COLO668 (cell line): ENCODE measurements at regions not wholly inside any gene's neighbourhood (a gene's known extent, or its start where the extent isn't known, plus 50 kb on each side); places are given as distances from the start of the nearest gene placed in this dataset.
"Not testable (repeated sequence)": the region's sequence is repeated elsewhere in the genome, so short reads cannot be mapped to it uniquely, and the experiment has no call there.

Experiments used
- DNase-seq: peaks from one replicate; lab custom pipeline; 2025; ENCODE audit not compliant: unreplicated experiment; lab: John Stamatoyannopoulos, UW

DNA sequence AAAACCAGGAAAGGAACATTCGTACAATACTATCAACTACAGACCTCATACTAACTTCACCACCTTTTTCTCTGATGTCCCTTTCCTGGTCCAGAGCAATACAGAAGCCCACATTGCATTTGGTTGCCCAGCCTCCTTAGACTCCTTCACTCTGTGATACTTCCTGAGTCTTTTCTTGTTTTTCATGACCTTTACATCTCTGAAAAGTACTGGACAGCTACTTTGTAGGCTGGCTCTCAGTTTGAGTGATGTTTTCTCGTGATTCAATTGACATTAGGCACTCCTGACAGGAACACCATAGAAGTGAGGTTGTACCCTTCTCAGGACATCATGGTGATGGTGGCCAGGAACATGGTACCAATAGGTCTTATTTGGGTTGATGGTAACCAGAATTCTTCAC is 185.9 kb upstream of the SLC39A10 start:
- no peak for DNase-seq

DNA sequence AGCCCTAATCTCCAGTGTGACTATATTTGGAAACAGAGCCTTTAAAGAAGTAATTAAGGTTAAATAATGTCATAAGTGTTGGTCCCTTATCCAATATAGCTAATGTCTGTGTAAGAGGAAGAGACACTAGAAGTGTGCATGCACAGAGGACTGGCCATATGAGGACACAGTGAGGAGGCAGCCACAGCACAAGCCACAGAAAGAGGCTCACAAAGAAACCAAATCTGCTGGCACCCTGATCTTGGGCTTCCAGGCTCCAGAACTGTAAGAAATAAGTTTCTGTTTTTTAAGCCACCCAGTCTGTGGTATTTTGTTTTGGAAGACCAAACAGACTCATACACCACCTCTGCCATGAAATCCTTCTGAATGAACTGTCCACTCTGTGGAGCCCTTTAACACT is 186.4 kb upstream of the SLC39A10 start:
- no peak for DNase-seq

DNA sequence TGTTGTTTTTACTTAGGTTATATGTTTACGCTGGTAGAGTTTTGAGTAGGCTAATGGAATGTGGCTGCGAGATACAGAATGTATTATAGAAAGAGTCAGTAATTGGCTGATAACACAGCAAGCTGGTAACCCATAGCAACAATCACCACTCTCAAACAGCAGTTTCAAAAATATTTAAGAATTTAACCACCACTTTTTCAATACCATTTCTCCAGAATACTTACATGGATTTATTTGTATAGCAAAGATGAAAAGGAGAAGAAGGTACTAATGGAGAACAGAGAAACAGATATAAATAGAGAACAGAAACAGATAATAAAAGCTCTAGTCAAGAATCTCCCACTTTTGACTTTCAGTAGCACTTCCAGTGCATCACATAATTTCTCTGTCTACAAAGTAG is 188.3 kb upstream of the SLC39A10 start:
- DNase-seq: no peak

DNA sequence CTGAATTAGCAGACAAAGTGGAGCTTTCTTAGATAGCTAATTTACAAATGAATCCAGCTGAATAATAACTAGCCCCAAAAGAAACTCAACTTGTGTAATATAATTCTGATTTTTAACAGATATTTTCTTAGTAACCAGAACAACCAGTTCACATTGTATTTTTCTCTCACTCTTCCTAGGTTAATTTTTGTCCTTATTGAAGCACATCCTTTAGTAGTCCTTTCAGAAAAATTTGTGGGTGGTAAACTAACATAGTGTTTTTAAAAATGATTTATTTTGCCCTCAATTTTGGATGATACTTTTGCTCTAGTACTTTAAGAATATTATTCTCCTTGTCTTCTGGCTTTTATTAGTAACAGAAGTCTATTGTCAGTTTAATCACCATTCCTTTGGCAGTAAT is 190.6 kb upstream of the SLC39A10 start:
- no peak for DNase-seq

DNA sequence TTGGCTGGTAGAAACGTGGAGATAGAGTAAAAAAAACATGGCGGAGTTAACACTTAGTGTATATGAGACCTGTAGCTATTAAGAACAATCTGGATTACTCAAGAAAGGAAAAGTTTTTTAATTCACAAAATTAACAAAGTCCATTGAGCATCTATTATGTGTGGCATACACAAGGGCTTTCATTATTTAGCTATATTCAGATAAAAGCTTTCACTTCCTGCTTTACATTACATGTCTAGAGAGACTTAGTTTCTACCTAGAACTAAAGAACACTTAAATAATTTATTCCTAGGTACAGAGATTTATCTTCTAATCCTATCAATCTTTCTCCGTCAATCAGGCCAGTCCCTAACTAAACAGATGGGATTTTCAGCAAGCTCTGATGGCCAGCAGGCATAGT is 196.0 kb upstream of the SLC39A10 start:
- DNase-seq: no peak

DNA sequence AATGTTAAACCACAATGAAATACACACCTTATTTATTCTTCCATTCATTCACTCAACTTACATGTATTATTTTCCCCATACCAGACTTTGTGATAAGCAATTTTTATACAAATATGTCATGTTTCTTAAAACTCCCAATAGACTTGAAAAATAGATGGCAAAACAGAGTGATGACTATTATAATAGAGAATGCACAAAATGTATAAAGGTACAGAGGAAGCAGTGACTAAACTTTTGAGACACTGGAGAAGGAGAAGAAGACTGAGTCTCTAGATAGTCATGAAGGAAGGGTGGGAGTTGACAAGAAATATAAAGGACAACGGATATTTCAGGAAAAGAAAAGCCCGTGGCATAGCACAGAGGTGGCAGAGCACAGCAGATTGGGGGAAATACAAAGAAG is 198.1 kb upstream of the SLC39A10 start:
- no peak for DNase-seq

DNA sequence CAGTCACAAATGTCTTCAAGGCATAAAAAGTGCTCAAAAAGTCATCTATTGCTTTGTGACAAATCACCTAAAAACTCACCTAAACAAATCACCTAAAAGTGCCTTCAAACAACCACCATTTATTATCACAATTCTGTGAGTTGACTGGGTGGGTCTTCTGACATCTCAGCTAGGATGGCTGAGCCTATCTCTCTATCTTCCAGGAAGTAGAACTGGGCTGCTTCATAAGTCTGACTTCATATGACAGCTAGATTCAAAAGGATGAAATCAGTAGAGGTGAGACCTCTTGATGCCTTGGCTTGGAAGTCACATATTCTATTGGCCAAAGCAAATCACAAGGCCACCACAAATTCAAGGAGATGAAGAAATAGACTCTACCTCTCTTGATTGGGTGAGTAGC is 199.2 kb upstream of the SLC39A10 start:
- no peak for DNase-seq

DNA sequence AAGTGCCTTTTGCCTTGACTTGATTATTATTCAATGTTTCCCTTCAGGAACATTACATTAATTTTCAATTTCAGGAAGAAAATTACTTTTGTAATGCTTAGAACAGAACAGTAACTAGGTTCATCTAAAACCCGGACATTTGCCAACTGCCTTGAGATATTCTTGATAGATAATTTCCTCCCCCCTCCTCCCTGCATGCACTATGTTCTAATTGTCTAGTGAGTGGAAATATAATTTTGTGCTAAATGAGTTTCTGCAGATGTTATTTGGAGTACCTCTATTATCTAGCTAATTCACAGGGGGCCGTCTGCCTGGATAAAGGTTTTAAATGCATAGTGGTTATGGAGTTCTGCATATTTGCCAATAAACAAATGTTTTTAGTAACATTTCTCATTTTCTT is 200.3 kb upstream of the SLC39A10 start:
- DNase-seq: no peak

DNA sequence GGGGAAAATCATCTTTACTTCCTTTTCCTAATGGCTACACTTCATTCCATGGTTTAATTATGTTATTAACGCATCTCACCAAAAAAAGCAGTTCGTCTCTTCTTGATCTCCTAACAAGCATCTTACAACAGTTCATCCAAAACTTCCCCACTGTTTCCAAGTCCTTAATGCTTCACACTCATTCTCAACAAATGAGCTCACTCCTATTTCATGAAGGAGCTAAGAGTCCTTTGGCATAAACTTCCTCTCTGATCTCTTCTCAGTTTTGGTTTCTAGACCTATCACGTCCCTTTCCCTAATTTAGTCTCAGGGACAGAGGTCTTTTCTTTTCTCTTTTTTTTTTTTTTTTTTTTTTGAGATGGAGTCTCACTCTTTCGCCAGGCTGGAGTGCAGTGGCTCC is 205.9 kb upstream of the SLC39A10 start:
- DNase-seq: no peak

DNA sequence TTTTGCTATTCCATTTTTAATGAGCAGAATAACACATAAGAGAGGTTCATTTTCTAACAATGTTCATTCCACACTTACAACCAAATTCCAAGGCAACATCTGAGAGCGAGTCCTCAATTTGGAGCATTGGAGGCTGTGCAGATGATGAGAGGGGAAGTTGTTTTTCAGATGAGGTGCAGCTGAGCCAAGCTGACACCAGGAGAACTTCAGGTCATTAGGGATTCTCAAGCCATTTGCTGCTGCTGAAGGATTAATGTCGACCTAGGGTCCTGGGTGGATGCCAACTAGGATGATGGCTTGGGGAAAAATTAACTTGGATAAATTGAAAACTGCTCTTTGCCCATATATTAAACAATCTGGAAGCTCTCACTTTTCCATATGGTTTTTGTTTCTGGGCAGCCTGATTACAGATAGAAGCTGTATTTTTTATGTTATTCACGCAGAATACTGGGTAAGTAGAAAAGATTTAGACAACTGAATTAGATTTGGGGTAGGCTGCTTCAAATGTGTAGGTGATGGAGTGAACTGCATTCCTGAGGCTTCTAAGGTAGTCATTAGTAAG is 206.4 kb upstream of the SLC39A10 start:
- DNase-seq: no peak

DNA sequence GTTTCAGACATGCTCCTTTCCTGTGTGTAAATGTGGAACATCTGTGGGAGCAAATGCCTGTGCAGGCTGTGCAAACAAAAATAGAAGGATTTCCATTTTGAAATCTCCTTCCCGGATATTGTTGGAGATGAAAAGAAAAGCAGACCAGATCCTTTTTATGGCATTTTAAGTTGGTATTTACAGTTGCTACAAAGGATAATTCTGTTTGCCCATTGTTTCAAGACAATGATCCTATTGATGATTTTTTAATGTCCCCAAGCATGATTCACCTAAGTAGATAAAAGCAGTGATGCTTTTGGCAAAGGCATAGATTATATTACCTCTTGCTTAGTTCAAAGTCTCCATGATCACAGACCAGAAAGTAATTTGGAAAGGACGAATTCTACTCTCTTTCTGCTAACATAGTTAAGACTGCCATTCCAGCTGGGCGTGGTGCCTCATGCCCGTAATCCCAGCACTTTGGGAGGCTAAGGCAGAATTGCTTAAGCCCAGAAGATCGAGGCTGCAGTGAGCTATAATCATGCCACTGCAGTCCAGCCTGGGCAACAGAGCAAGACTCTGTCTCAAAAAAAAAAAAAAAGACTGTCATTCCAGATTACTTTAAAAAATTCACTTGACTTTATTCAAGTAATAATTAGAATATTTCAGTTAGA is 209.6 kb upstream of the SLC39A10 start:
- DNase-seq: no peak

DNA sequence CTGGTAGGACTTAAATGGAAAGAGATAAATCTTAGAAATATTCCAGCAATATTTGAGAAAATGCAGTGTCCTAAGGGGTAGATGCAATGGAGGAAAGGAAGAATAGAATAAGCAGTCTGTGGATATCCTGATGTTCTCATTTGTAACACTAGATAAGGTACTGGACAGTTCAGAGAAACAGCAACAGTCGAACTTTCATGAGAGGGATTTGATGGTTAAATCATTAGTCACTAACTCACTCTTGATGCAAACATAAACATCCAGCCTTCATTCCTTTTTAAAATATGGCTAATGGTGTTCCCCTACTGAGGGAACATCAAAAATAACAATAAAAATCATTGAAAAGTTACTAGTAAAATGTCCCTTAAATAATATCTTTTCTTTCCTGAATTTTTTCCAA is 211.4 kb upstream of the SLC39A10 start:
- DNase-seq: no peak

DNA sequence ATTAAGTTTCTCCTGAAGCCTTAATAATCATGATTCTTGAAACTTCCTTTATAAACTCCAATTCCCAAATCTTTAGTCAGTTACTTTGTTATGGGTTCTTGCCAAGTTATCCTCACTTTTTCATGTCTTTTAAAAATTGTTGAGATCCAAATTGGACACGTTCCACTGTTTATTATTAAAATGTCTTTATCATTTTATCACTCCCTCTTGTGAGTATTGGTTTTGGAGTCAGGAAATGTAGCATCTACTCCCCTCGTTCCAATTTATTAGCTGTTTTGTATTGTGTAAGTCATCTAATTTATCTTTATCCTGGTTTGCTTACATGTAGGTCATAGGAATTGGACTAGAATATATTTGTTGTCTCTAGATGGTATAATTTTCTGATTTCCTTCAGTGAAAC is 213.1 kb upstream of the SLC39A10 start:
- no peak for DNase-seq

DNA sequence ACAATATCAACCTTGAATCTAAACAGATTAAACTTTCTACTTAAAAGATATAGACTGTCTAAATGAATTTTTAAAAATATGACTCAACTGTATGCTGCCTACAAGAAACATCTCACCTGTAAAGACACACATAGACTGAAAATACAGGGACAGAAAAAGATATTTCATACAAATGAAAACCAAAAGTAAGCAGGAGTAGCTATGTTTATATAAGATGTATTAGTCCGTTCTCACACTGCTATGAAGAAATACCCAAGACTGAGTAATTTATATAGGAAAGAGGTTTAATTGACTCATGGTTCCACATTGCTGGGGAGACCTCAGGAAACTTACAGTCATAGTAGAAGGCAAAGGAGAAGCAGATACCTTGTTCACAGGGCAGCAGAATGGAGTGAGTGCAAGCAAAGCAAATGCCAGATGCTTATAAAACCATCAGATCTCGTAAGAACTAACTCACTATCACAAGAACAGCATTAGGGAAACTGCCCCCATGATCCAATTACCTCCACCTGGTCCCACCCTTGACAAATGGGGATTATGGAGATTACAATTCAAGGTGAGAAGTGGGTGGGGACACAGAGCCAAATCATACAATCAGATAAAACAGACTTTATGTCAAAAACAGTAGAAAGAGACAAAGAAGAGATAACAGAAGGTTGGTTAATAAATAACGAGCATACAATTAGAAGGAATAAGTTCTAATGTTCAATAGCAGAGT is 214.4 kb upstream of the SLC39A10 start:
- DNase-seq: no peak

DNA sequence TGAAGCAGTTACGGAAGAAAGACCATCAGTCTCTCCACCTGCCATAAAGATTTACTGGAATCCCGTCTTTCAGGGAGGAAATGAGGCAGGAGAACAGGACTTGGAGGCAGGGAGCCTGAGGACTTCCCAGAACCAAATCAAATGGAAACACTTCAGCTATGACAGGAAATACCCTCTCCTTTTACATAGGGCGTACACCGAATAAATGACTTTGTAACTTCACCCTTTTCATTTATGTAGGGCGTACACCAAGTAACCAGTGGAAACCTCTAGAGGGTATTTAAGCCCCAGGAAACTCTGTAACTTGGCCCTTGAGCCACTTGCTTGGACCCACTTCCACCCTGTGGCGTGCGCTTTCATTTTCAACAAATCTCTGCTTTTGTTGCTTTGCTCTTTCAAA is 218.3 kb upstream of the SLC39A10 start:
- DNase-seq: no peak

DNA sequence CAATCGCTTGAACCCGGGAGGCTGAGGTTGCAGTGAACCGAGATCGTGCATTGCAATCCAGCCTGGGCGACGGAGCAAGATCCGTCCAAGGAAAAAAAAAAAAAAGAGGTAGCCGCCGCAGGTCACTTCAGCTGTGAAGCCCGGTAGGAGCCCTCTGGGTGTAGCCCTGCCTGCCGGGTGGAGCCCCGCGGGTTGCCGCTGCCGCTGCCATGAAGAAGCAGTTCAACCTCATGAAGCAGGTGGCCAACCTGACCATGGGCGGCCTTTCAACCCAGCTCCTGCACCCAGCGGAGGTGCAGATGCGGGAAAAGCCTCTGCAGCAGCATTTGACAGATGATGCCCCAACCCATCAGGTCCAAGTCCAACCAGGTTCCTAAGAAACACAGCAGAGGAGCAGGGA is 219.5 kb upstream of the SLC39A10 start:
- DNase-seq: no peak

DNA sequence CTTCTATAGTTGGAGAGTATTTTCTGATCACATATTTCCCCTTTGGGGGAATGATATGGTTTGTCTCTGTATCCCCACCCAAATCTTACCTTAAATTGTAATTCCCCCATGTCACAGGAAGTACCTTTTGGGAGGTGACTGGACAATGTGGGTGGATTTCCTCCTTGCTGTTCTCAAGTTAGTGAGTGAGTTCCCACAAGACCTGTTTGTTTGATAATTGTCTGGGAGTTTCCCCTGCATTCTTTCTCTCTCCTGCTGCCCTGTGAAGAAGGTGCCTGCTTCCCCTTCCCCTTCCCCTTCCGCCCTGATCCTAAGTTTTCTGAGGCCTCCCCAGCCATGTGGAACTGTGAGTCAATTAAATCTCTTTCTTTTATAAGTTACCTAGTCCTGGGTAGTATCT is 222.7 kb upstream of the SLC39A10 start:
- no peak for DNase-seq

DNA sequence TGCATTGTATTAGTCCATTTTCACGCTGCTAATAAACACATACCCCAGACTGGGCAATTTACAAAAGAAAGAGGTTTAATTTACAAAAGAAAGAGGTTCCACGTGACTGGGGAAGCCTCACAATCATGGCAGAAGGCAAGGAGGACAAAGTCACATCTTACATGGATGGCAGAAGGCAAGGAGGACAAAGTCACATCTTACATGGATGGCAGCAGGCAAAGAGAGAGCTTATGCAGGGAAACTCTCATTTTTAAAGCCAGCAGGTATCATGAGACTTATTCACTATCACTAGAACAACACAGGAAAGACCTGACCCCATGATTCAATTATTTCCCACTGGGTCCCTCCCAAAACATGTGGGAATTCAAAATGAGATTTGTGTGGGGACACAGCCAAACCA is 223.3 kb upstream of the SLC39A10 start:
- DNase-seq: not testable (repeated sequence)

DNA sequence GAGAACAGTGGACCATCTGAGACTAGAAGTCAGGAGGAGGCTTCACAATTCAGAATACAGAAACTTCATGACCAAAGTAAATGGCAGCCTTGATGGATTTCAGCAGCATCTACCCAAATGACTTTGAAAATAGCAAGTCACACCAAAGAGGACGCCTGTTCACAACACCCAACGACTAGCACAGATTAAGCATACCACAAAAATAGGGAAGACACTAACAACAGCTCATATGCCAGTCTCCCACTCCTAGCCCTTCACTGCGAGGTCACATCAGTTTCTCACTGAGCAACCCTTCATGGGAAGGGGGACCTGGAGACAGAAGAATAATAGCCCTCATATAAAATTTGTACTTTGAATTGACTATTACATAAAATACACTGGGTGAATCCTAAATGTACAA is 228.4 kb upstream of the SLC39A10 start:
- no peak for DNase-seq

DNA sequence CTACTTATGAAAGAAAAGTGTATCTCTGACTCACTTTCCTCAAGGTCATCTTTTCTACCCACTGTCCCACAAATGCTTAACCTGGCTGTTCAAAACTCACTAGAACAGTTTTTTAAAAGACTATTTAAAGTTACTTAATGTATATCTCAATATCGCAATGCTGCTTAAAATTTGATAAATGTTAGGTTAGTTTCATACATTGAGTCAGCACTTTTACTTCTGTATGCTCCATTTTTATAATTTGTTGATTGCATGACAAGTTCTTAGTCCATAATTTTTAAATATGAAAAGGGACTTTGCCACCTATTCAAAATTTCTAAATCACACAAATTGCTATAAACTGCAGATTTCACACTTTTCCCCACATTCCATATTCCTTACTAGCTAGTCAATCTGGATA is 231.7 kb upstream of the SLC39A10 start:
- no peak for DNase-seq

DNA sequence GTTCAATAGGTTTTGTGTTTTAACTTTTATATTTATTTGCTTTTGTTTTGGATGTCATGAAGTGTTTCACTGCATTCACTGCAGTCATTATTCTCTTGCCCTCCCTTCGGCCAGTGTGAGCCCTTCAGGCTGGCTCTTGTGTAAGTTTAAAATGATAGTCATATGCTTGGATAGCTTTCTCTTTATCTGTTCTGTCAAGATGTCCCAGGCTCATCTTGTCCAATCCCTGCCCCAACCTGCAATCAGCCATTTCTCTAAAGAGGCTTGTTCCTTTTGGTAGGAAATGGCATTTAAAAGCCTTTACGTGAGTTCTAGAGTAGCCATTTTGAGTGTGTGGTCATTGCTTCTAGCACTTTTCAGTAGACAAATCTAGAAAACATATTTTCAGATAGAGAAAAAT is 238.0 kb upstream of the SLC39A10 start:
- no peak for DNase-seq

DNA sequence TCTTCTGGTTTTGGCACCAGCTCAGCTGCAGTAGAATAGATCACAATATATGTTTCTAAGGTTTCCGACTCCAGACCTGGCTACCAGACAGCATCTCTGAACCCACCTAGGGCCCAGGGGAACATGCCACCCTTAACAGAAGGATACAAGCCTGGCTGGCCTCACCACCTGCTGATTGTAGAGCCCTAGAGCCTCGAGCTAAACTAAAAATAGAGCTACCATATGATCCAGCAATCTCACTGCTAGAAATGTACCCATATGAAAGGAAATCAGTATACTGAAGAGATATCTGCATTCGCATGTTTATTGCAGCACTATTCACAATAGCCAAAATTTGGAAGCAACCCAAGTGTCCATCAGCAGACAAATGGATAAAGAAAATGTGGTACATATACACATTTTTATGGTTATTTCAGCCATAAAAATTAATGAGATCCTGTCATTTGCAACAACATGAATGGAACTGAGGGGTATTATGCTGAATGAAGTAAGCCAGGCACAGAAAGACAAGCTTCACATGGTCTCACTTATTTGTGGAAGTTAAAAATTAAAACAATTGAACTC is 242.4 kb upstream of the SLC39A10 start:
- no peak for DNase-seq
